Glutamatergic neuron (in vitro differentiated cells): ENCODE measurements at regions not wholly inside any gene's neighbourhood (a gene's known extent, or its start where the extent isn't known, plus 50 kb on each side); places are given as distances from the start of the nearest gene placed in this dataset.
"Not testable (repeated sequence)": the region's sequence is repeated elsewhere in the genome, so short reads cannot be mapped to it uniquely, and the experiment has no call there.

Experiments
- DNase-seq: peaks from one replicate; pipeline ENCODE4 v3.0.0; 2022
- H3K27ac Mint-ChIP-seq: one replicate; pipeline ENCODE4 v1.8.0; 2020; ENCODE audit warnings: mild to moderate bottlenecking, mixed read lengths, inconsistent platforms; ENCODE audit not compliant: unreplicated experiment
- H3K27me3 Mint-ChIP-seq: one replicate; pipeline ENCODE4 v1.8.0; 2020; ENCODE audit warnings: mild to moderate bottlenecking, moderate library complexity, mixed read lengths, inconsistent platforms; ENCODE audit not compliant: unreplicated experiment
- H3K36me3 Mint-ChIP-seq: one replicate; pipeline ENCODE4 v1.8.0; 2020; ENCODE audit warnings: mild to moderate bottlenecking, mixed read lengths, inconsistent platforms; ENCODE audit not compliant: unreplicated experiment
- H3K4me1 Mint-ChIP-seq: one replicate; pipeline ENCODE4 v1.8.0; 2020; ENCODE audit warnings: mild to moderate bottlenecking, low read depth, mixed read lengths, inconsistent platforms; ENCODE audit not compliant: unreplicated experiment
- H3K4me3 Mint-ChIP-seq: one replicate; pipeline ENCODE4 v1.8.0; 2020; ENCODE audit warnings: mild to moderate bottlenecking, mixed read lengths, inconsistent platforms; ENCODE audit not compliant: unreplicated experiment
- H3K9me3 Mint-ChIP-seq: one replicate; pipeline ENCODE4 v1.8.0; 2020; ENCODE audit warnings: mild to moderate bottlenecking, moderate library complexity, mixed read lengths, inconsistent platforms; ENCODE audit not compliant: unreplicated experiment
- CTCF ChIP-seq: fragments of 200-600 bp; sonication (generic); IDR thresholded peaks from one replicate; pipeline ENCODE4 v1.5.0; 2021; ENCODE audit not compliant: partially characterized antibody, unreplicated experiment

DNA sequence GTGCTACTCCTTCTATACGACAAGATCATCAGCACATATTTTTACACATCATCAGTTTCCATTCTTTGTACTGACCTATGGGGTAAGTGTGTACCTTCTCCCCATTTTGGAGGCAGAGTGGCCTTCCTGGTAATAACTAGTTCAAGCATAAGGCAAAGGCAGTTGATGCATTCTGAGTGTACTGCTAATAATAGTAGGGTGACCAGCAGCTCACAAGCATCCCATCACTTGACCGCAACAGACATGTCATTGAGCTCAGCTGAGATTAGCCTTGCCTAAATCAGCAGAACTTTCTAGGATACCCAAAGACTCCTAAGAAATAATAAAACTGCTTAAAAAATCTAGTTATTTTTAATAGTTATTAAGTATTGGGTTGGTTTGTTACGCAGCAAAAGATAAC lies 329.8 kb upstream of the FRG2C start:
- H3K27me3 Mint-ChIP-seq: peaks cover 5% of the 10 kb centered on the region
- peaks cover 12% of the 10 kb centered on the region for H3K4me1 Mint-ChIP-seq
- H3K36me3 Mint-ChIP-seq: peaks cover 10% of the 10 kb centered on the region
- peaks cover 5% of the 10 kb centered on the region for H3K9me3 Mint-ChIP-seq
- no peak for TF ChIP-seq CTCF
- H3K4me3 Mint-ChIP-seq: no peak overlapping the region
- no peak for DNase-seq
- H3K27ac Mint-ChIP-seq: no peak overlapping the region

GRCh38 chr3:75337226-75337900 lies 326.8 kb upstream of the FRG2C start:
- no peak for TF ChIP-seq CTCF
- H3K4me3 Mint-ChIP-seq: no peak overlapping the region
- no peaks in the 10 kb centered on the region for H3K4me1 Mint-ChIP-seq
- no peak for DNase-seq
- H3K36me3 Mint-ChIP-seq: peaks cover 10% of the 10 kb centered on the region
- H3K9me3 Mint-ChIP-seq: peaks cover 5% of the 10 kb centered on the region
- H3K27ac Mint-ChIP-seq: no peak overlapping the region
- peaks cover 3% of the 10 kb centered on the region for H3K27me3 Mint-ChIP-seq

DNA sequence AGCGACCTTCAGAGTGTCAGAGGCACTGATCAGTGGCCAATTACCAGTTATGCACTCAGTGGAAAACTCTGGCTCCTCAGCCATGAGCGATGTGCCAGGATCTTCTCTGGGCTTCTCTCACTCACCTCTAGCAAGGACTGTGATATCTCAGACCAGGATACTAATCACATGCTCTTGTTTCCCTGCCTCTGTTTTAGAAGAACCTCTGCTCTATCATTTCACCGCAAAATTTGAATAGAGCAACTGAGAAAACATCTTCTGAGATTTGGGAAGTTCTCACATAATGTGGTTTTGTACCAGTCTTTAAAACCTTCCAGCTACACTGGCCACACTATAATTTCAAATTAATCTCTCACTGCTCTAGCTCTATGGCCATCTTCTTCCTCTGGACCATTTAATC lies 325.8 kb upstream of the FRG2C start:
- Mint-ChIP-seq H3K9me3 (peaks cover 6% of the 10 kb centered on the region), H3K4me3 (no peak overlapping the region), H3K36me3 (peaks cover 10% of the 10 kb centered on the region)

GRCh38 chr3:75341324-75342067 lies 322.6 kb upstream of the FRG2C start:
- no peak for DNase-seq
- H3K27ac Mint-ChIP-seq: no peak overlapping the region
- peaks cover 1% of the 10 kb centered on the region for H3K9me3 Mint-ChIP-seq
- TF ChIP-seq CTCF: no peak
- H3K36me3 Mint-ChIP-seq: no peaks in the 10 kb centered on the region
- H3K27me3 Mint-ChIP-seq: peaks cover 2% of the 10 kb centered on the region
- H3K4me3 Mint-ChIP-seq: no peak overlapping the region
- H3K4me1 Mint-ChIP-seq: no peaks in the 10 kb centered on the region

More for the DNA sequence above, 325.8 kb upstream of the FRG2C start:
- no peak overlapping the region for H3K27ac Mint-ChIP-seq
- no peaks in the 10 kb centered on the region for H3K4me1 Mint-ChIP-seq
- H3K27me3 Mint-ChIP-seq: peaks cover 3% of the 10 kb centered on the region
- DNase-seq: no peak
- TF ChIP-seq CTCF: no peak

DNA sequence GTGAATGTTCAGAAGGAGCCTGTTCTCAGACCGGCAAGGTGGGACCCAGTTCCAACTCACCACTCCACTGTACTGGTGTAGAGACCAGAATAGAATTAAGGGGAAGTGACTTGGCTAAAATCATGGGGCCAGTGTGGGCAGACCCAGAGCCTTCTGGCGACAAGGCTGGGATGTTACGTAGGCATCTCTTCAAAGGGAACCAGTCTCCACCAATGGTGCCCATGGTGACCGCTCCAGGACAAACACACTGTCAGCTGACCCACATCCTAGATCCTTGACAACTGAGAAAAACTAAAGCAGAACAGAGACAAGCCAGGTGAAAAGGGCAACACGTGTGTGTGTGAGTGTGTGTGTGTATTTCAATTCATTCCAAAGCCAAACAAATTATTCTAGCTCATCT lies 321.7 kb upstream of the FRG2C start:
- H3K27ac Mint-ChIP-seq: no peak overlapping the region
- TF ChIP-seq CTCF: no peak
- peaks cover 2% of the 10 kb centered on the region for H3K27me3 Mint-ChIP-seq
- H3K9me3 Mint-ChIP-seq: peaks cover 1% of the 10 kb centered on the region
- H3K4me1 Mint-ChIP-seq: no peaks in the 10 kb centered on the region
- H3K36me3 Mint-ChIP-seq: no peaks in the 10 kb centered on the region
- no peak for DNase-seq
- H3K4me3 Mint-ChIP-seq: no peak overlapping the region

DNA sequence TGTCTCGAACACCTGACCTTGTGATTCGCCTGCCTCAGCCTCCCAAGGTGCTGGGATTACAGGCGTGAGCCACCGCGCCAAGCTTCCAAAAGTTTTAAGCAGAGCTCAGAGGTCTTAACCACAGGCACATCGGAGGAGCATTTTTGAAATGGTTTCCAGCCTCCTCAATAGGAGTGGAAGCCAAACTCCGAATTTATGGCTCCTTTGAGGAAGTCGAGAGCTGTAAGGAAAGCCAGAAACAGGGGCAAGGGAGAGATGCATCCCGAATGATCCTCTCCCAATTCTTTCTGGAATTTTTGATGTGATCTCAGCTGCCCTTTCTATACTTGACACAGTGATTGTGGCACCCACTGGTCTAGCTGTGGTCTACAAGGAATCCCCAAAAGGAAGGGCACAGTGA lies 313.6 kb upstream of the FRG2C start:
- not testable (repeated sequence) for H3K9me3 Mint-ChIP-seq, H3K36me3 Mint-ChIP-seq, H3K27me3 Mint-ChIP-seq, H3K4me1 Mint-ChIP-seq, H3K4me3 Mint-ChIP-seq, H3K27ac Mint-ChIP-seq, DNase-seq

- H3K4me1 Mint-ChIP-seq, H3K9me3 Mint-ChIP-seq, H3K27me3 Mint-ChIP-seq, DNase-seq, H3K27ac Mint-ChIP-seq, H3K36me3 Mint-ChIP-seq, H3K4me3 Mint-ChIP-seq: not testable (repeated sequence)
Observed at GRCh38 chr3:75362086-75362784, 301.9 kb upstream of the FRG2C start.
